ENCODE measurements at regions not wholly inside any gene's neighbourhood (a gene's known extent, or its start where the extent isn't known, plus 50 kb on each side); places are given as distances from the start of the nearest gene placed in this dataset.
"Not testable (repeated sequence)": the region's sequence is repeated elsewhere in the genome, so short reads cannot be mapped to it uniquely, and the experiment has no call there.

GRCh38 chr2:97302881-97303280 lies 189.9 kb downstream of the ANKRD36 start:
- not testable (repeated sequence) for DNase-seq

- not testable (repeated sequence) for DNase-seq
Measured at GRCh38 chr2:97301771-97302170, 188.8 kb downstream of the ANKRD36 start.
